Smooth muscle cell of the brain vasculature (primary cell): ENCODE measurements at regions not wholly inside any gene's neighbourhood (a gene's known extent, or its start where the extent isn't known, plus 50 kb on each side); places are given as distances from the start of the nearest gene placed in this dataset.
"Not testable (repeated sequence)": the region's sequence is repeated elsewhere in the genome, so short reads cannot be mapped to it uniquely, and the experiment has no call there.

ENCODE experiments used
- DNase-seq: peaks from one replicate; pipeline ENCODE4 v3.0.0-alpha.2; 2012; ENCODE audit warnings: low read depth, low spot score

- DNase-seq: not testable (repeated sequence)
Measured at GRCh38 chr3:187475613-187476012, 107.4 kb downstream of the RTP4 start.

- DNase-seq: no peak
Measured at GRCh38 chr3:187473778-187474406, 105.7 kb downstream of the RTP4 start.

GRCh38 chr3:187466306-187466705 is 98.1 kb downstream of the RTP4 start:
- DNase-seq: not testable (repeated sequence)

GRCh38 chr3:187465503-187465902 is 97.3 kb downstream of the RTP4 start:
- no peak for DNase-seq

- DNase-seq: no peak
Measured at GRCh38 chr3:187464682-187465081, 96.5 kb downstream of the RTP4 start.

GRCh38 chr3:187458921-187459320 is 90.7 kb downstream of the RTP4 start:
- DNase-seq: no peak

- DNase-seq: no peak
Measured at GRCh38 chr3:187458383-187458782, 90.2 kb downstream of the RTP4 start.

- DNase-seq: peak; percentile 18
Measured at GRCh38 chr3:187456250-187456649, 88.1 kb downstream of the RTP4 start.

GRCh38 chr3:187454085-187454815 is 86.1 kb downstream of the RTP4 start:
- DNase-seq: no peak

GRCh38 chr3:187450431-187451190 is 82.4 kb downstream of the RTP4 start:
- DNase-seq: no peak

- no peak for DNase-seq
Measured at GRCh38 chr3:187448674-187449073, 80.5 kb downstream of the RTP4 start.

- no peak for DNase-seq
Measured at GRCh38 chr3:187447737-187448136, 79.6 kb downstream of the RTP4 start.

GRCh38 chr3:187445356-187445755 is 77.2 kb downstream of the RTP4 start:
- no peak for DNase-seq

- DNase-seq: no peak
Measured at GRCh38 chr3:187434524-187434923, 66.3 kb downstream of the RTP4 start.

GRCh38 chr3:187430576-187430975 is 62.4 kb downstream of the RTP4 start:
- DNase-seq: no peak
